HCT116 (cell line): ENCODE measurements at regions not wholly inside any gene's neighbourhood (a gene's known extent, or its start where the extent isn't known, plus 50 kb on each side); places are given as distances from the start of the nearest gene placed in this dataset.

Experiments used
- ATF3 ChIP-seq: IDR thresholded peaks from 2 replicates; pipeline ENCODE4 v1.6.1; 2012
- CEBPB ChIP-seq: IDR thresholded peaks from 2 replicates; pipeline ENCODE4 v1.6.1; 2012; ENCODE audit warnings: low read depth
- EZH2phosphoT487 ChIP-seq: fragments of 200-600 bp; IDR thresholded peaks from 2 replicates; pipeline ENCODE4 v1.6.1; 2018; ENCODE audit warnings: antibody characterized with exemption, borderline replicate concordance
- JUND ChIP-seq: IDR thresholded peaks from 2 replicates; pipeline ENCODE4 v1.6.1; 2012
- POLR2A ChIP-seq: IDR thresholded peaks from 2 replicates; pipeline ENCODE4 v1.7.0; 2011; ENCODE audit warnings: borderline replicate concordance; ENCODE audit not compliant: insufficient read depth, insufficient read length; ENCODE audit errors: extremely low read depth
- POLR2AphosphoS5 ChIP-seq: IDR thresholded peaks from 2 replicates; pipeline ENCODE4 v1.6.1; 2011; ENCODE audit warnings: mild to moderate bottlenecking, low read depth, low read length, moderate library complexity
- RAD21 ChIP-seq: IDR thresholded peaks from 2 replicates; pipeline ENCODE4 v1.6.1; 2012; ENCODE audit warnings: low read depth, mild to moderate bottlenecking
- YY1 ChIP-seq: IDR thresholded peaks from 2 replicates; pipeline ENCODE4 v1.6.1; 2011; ENCODE audit warnings: low read length, low read depth, moderate library complexity, mild to moderate bottlenecking; ENCODE audit not compliant: insufficient replicate concordance; ENCODE audit errors: extremely low read depth
- ZFX ChIP-seq: fragments of 450-650 bp; IDR thresholded peaks from 2 replicates; pipeline ENCODE4 v1.6.1; 2017
- TF ChIP-seq, protein P1 (sequence below), 3 experiments: fragments of 200-600 bp in 1 of 3; sonication (generic) in 1 of 3; IDR thresholded peaks in 2 of 3; conservative IDR thresholded peaks in 1 of 3; 2 replicates each; pipeline ENCODE4 v1.5.1; 2012 to 2017; ENCODE audit warnings: low read depth in 2 of 3, low read length in 2 of 3, antibody characterized with exemption in 1 of 3, borderline replicate concordance in 1 of 3, control low read depth in 1 of 3, mild to moderate bottlenecking in 1 of 3, mixed read lengths in 1 of 3, mixed run types in 1 of 3, moderate library complexity in 1 of 3; ENCODE audit not compliant: insufficient read depth in 1 of 3
- TF ChIP-seq, protein P2 (sequence below): IDR thresholded peaks from 2 replicates; pipeline ENCODE4 v1.6.1; 2012; ENCODE audit warnings: low read depth

- TF ChIP-seq YY1: no peak
- TF ChIP-seq, protein P1, sequence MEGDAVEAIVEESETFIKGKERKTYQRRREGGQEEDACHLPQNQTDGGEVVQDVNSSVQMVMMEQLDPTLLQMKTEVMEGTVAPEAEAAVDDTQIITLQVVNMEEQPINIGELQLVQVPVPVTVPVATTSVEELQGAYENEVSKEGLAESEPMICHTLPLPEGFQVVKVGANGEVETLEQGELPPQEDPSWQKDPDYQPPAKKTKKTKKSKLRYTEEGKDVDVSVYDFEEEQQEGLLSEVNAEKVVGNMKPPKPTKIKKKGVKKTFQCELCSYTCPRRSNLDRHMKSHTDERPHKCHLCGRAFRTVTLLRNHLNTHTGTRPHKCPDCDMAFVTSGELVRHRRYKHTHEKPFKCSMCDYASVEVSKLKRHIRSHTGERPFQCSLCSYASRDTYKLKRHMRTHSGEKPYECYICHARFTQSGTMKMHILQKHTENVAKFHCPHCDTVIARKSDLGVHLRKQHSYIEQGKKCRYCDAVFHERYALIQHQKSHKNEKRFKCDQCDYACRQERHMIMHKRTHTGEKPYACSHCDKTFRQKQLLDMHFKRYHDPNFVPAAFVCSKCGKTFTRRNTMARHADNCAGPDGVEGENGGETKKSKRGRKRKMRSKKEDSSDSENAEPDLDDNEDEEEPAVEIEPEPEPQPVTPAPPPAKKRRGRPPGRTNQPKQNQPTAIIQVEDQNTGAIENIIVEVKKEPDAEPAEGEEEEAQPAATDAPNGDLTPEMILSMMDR (IDR thresholded peaks at IDR 0.05 in 2 of 3, conservative IDR thresholded peaks at IDR 0.05 in 1 of 3; ENCODE audit: borderline replicate concordance in 1 of 3, insufficient read depth in 1 of 3, low read depth in 2 of 3, low read length in 2 of 3): no peak
- TF ChIP-seq, protein P2, sequence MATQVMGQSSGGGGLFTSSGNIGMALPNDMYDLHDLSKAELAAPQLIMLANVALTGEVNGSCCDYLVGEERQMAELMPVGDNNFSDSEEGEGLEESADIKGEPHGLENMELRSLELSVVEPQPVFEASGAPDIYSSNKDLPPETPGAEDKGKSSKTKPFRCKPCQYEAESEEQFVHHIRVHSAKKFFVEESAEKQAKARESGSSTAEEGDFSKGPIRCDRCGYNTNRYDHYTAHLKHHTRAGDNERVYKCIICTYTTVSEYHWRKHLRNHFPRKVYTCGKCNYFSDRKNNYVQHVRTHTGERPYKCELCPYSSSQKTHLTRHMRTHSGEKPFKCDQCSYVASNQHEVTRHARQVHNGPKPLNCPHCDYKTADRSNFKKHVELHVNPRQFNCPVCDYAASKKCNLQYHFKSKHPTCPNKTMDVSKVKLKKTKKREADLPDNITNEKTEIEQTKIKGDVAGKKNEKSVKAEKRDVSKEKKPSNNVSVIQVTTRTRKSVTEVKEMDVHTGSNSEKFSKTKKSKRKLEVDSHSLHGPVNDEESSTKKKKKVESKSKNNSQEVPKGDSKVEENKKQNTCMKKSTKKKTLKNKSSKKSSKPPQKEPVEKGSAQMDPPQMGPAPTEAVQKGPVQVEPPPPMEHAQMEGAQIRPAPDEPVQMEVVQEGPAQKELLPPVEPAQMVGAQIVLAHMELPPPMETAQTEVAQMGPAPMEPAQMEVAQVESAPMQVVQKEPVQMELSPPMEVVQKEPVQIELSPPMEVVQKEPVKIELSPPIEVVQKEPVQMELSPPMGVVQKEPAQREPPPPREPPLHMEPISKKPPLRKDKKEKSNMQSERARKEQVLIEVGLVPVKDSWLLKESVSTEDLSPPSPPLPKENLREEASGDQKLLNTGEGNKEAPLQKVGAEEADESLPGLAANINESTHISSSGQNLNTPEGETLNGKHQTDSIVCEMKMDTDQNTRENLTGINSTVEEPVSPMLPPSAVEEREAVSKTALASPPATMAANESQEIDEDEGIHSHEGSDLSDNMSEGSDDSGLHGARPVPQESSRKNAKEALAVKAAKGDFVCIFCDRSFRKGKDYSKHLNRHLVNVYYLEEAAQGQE: no peak
- no peak for TF ChIP-seq POLR2AphosphoS5
- TF ChIP-seq POLR2A: no peak
- TF ChIP-seq CEBPB: no peak
- TF ChIP-seq JUND: no peak
- no peak for TF ChIP-seq EZH2phosphoT487
- TF ChIP-seq RAD21: no peak
- TF ChIP-seq ZFX: no peak
- TF ChIP-seq ATF3: no peak
Measured at GRCh38 chrX:117483950-117484349, 632.7 kb downstream of the KLHL13 start.
